Neural progenitor cell (in vitro differentiated cells): ENCODE measurements at regions not wholly inside any gene's neighbourhood (a gene's known extent, or its start where the extent isn't known, plus 50 kb on each side); places are given as distances from the start of the nearest gene placed in this dataset.

Experiments used
- DNase-seq: peaks from one replicate; pipeline ENCODE4 v3.0.0-alpha.2; 2016; ENCODE audit warnings: low spot score
- H2AFZ ChIP-seq: fragments of 200-600 bp; sonication (generic); replicated peaks from 2 replicates; pipeline ENCODE4 v1.6.1; 2016; ENCODE audit warnings: antibody characterized with exemption
- H3F3A ChIP-seq: fragments of 200-600 bp; sonication (generic); 2 replicates; pipeline ENCODE4 v1.6.1; 2016; ENCODE audit warnings: antibody characterized with exemption, low read depth
- H3K27ac ChIP-seq: fragments of 200-600 bp; sonication (generic); 2 replicates; pipeline ENCODE4 v1.5.1; 2016; ENCODE audit warnings: mild to moderate bottlenecking
- H3K27me3 ChIP-seq: fragments of 200-600 bp; sonication (generic); 2 replicates; pipeline ENCODE4 v1.6.1; 2016; ENCODE audit warnings: mild to moderate bottlenecking, moderate library complexity
- H3K36me3 ChIP-seq: fragments of 200-600 bp; sonication (generic); 2 replicates; pipeline ENCODE4 v1.5.1; 2016
- H3K4me1 ChIP-seq: fragments of 200-600 bp; sonication (generic); 2 replicates; pipeline ENCODE4 v1.6.1; 2016; ENCODE audit warnings: mixed run types
- H3K4me2 ChIP-seq: fragments of 200-600 bp; sonication (generic); 2 replicates; pipeline ENCODE4 v1.6.1; 2016
- H3K4me3 ChIP-seq: fragments of 200-600 bp; sonication (generic); 2 replicates; pipeline ENCODE4 v1.5.1; 2016
- H3K79me2 ChIP-seq: fragments of 200-600 bp; sonication (generic); 2 replicates; pipeline ENCODE4 v1.6.1; 2016; ENCODE audit warnings: low read depth
- H3K9ac ChIP-seq: fragments of 200-600 bp; sonication (generic); 2 replicates; pipeline ENCODE4 v1.6.1; 2016
- H3K9me3 ChIP-seq: fragments of 200-600 bp; sonication (generic); 2 replicates; pipeline ENCODE4 v1.5.1; 2016; ENCODE audit warnings: low read depth
- H4K20me1 ChIP-seq: fragments of 200-600 bp; sonication (generic); 2 replicates; pipeline ENCODE4 v1.6.1; 2016; ENCODE audit warnings: low read depth
- H3K27ac Mint-ChIP-seq: 3 replicates; pipeline ENCODE4 v1.8.0; 2021; ENCODE audit warnings: mixed read lengths
- H3K27me3 Mint-ChIP-seq: 2 replicates; pipeline ENCODE4 v1.8.0; 2022; ENCODE audit warnings: low read depth, mild to moderate bottlenecking, inconsistent platforms, moderate library complexity, mixed read lengths; ENCODE audit not compliant: insufficient read depth
- H3K36me3 Mint-ChIP-seq: 3 replicates; pipeline ENCODE4 v1.8.0; 2021; ENCODE audit warnings: mixed read lengths
- H3K4me1 Mint-ChIP-seq: 3 replicates; pipeline ENCODE4 v1.8.0; 2021; ENCODE audit warnings: mixed read lengths
- H3K4me3 Mint-ChIP-seq: 3 replicates; pipeline ENCODE4 v1.8.0; 2021; ENCODE audit warnings: mild to moderate bottlenecking, moderate library complexity, mixed read lengths
- H3K9me3 Mint-ChIP-seq: 3 replicates; pipeline ENCODE4 v1.8.0; 2020; ENCODE audit warnings: mixed read lengths
- CTCF ChIP-seq: fragments of 200-600 bp; sonication (generic); IDR thresholded peaks from 2 replicates; pipeline ENCODE4 v1.5.1; 2017; ENCODE audit warnings: antibody characterized with exemption, mild to moderate bottlenecking
- EZH2 ChIP-seq: fragments of 200-600 bp; sonication (generic); IDR thresholded peaks from 2 replicates; pipeline ENCODE4 v1.6.1; 2017; ENCODE audit warnings: antibody characterized with exemption, mild to moderate bottlenecking, moderate library complexity
- EZH2phosphoT487 ChIP-seq: fragments of 200-600 bp; sonication (generic); IDR thresholded peaks from 2 replicates; pipeline ENCODE4 v1.6.1; 2017; ENCODE audit warnings: antibody characterized with exemption

- H3K4me3 Mint-ChIP-seq: no peak overlapping the region
- H3K9me3 ChIP-seq: no peaks in the 10 kb centered on the region
- no peak overlapping the region for H3K4me3 ChIP-seq
- H3K4me2 ChIP-seq: no peak overlapping the region
- peak; percentile 85 for DNase-seq
- H4K20me1 ChIP-seq: no peaks in the 10 kb centered on the region
- no peak overlapping the region for H2AFZ ChIP-seq
- TF ChIP-seq EZH2 (no peak), EZH2phosphoT487 (no peak), CTCF (no peak)
- no peak overlapping the region for H3K9ac ChIP-seq
- no peaks in the 10 kb centered on the region for H3K27me3 ChIP-seq
- peaks cover 14% of the 10 kb centered on the region for H3K4me1 ChIP-seq
- no peaks in the 10 kb centered on the region for H3K36me3 Mint-ChIP-seq
- H3K27ac ChIP-seq: no peak overlapping the region
- H3K79me2 ChIP-seq: no peaks in the 10 kb centered on the region
- peaks cover 3% of the 10 kb centered on the region for H3K27me3 Mint-ChIP-seq
- no peaks in the 10 kb centered on the region for H3K36me3 ChIP-seq
- H3K4me1 Mint-ChIP-seq: peaks cover 10% of the 10 kb centered on the region
- no peaks in the 10 kb centered on the region for H3K9me3 Mint-ChIP-seq
- peaks cover 18% of the 10 kb centered on the region for H3F3A ChIP-seq
- H3K27ac Mint-ChIP-seq: no peak overlapping the region
These were observed 665.5 kb downstream of the BCKDHB start for GRCh38 chr6:80771941-80772340.

GRCh38 chr6:80769106-80769505 is 662.6 kb downstream of the BCKDHB start:
- Histone ChIP-seq H3K9me3 (no peaks in the 10 kb centered on the region), H3K4me1 (peaks cover 14% of the 10 kb centered on the region), H3K9ac (no peak overlapping the region), H3K79me2 (no peaks in the 10 kb centered on the region), H3K27ac (no peak overlapping the region), H3F3A (peaks cover 18% of the 10 kb centered on the region), H2AFZ (no peak overlapping the region), H3K36me3 (no peaks in the 10 kb centered on the region), H3K4me2 (no peak overlapping the region), H3K4me3 (no peak overlapping the region), H4K20me1 (no peaks in the 10 kb centered on the region), H3K27me3 (no peaks in the 10 kb centered on the region)
- H3K36me3 Mint-ChIP-seq: no peaks in the 10 kb centered on the region
- no peak overlapping the region for H3K4me3 Mint-ChIP-seq
- no peaks in the 10 kb centered on the region for H3K9me3 Mint-ChIP-seq
- TF ChIP-seq EZH2: no peak
- no peak for TF ChIP-seq CTCF
- no peak for TF ChIP-seq EZH2phosphoT487
- H3K4me1 Mint-ChIP-seq: peaks cover 10% of the 10 kb centered on the region
- peaks cover 3% of the 10 kb centered on the region for H3K27me3 Mint-ChIP-seq
- DNase-seq: no peak
- no peak overlapping the region for H3K27ac Mint-ChIP-seq

- Histone ChIP-seq H4K20me1 (no peaks in the 10 kb centered on the region), H2AFZ (no peak overlapping the region), H3K9ac (no peak overlapping the region), H3K79me2 (no peaks in the 10 kb centered on the region), H3K27ac (no peak overlapping the region), H3K27me3 (no peaks in the 10 kb centered on the region), H3K4me2 (no peak overlapping the region), H3F3A (peaks cover 18% of the 10 kb centered on the region), H3K4me1 (peaks cover 14% of the 10 kb centered on the region), H3K9me3 (no peaks in the 10 kb centered on the region), H3K36me3 (no peaks in the 10 kb centered on the region), H3K4me3 (no peak overlapping the region)
- H3K36me3 Mint-ChIP-seq: no peaks in the 10 kb centered on the region
- TF ChIP-seq EZH2 (no peak), EZH2phosphoT487 (no peak), CTCF (no peak)
- no peak overlapping the region for H3K27ac Mint-ChIP-seq
- H3K9me3 Mint-ChIP-seq: no peaks in the 10 kb centered on the region
- no peak for DNase-seq
- no peak overlapping the region for H3K4me3 Mint-ChIP-seq
- peaks cover 9% of the 10 kb centered on the region for H3K4me1 Mint-ChIP-seq
- H3K27me3 Mint-ChIP-seq: peaks cover 3% of the 10 kb centered on the region
These were observed 661.3 kb downstream of the BCKDHB start for GRCh38 chr6:80767808-80768207.

- Histone ChIP-seq H3K9me3 (no peaks in the 10 kb centered on the region), H3K36me3 (no peaks in the 10 kb centered on the region), H4K20me1 (no peaks in the 10 kb centered on the region), H3K27me3 (no peaks in the 10 kb centered on the region), H3K4me3 (no peak overlapping the region), H3K79me2 (no peaks in the 10 kb centered on the region), H3F3A (no peaks in the 10 kb centered on the region), H2AFZ (no peak overlapping the region), H3K4me1 (no peaks in the 10 kb centered on the region), H3K27ac (no peak overlapping the region), H3K9ac (no peak overlapping the region), H3K4me2 (no peak overlapping the region)
- no peaks in the 10 kb centered on the region for H3K36me3 Mint-ChIP-seq
- no peak overlapping the region for H3K27ac Mint-ChIP-seq
- no peaks in the 10 kb centered on the region for H3K27me3 Mint-ChIP-seq
- H3K9me3 Mint-ChIP-seq: peaks cover 2% of the 10 kb centered on the region
- no peaks in the 10 kb centered on the region for H3K4me1 Mint-ChIP-seq
- H3K4me3 Mint-ChIP-seq: no peak overlapping the region
- TF ChIP-seq CTCF (no peak), EZH2 (no peak), EZH2phosphoT487 (no peak)
- DNase-seq: no peak
These were observed 637.7 kb downstream of the BCKDHB start for GRCh38 chr6:80744213-80744612.
